Brain microvascular endothelial cell (primary cell): ENCODE measurements at regions not wholly inside any gene's neighbourhood (a gene's known extent, or its start where the extent isn't known, plus 50 kb on each side); places are given as distances from the start of the nearest gene placed in this dataset.

ENCODE experiments used
- DNase-seq: peaks from one replicate; pipeline ENCODE4 v3.0.0-alpha.2; 2020
- H3K27ac ChIP-seq: fragments of 250-450 bp; sonication (Bioruptor Pico); 2 replicates; pipeline ENCODE4 v1.5.1; 2020; ENCODE audit warnings: mild to moderate bottlenecking, moderate library complexity
- H3K27me3 ChIP-seq: fragments of 250-450 bp; sonication (Bioruptor Pico); replicated peaks from 2 replicates; pipeline ENCODE4 v1.5.1; 2020; ENCODE audit warnings: mild to moderate bottlenecking
- H3K36me3 ChIP-seq: fragments of 250-450 bp; sonication (Bioruptor Pico); replicated peaks from 2 replicates; pipeline ENCODE4 v1.5.1; 2020; ENCODE audit warnings: mild to moderate bottlenecking
- H3K4me3 ChIP-seq: 2 replicates; pipeline ENCODE4 v1.5.1; 2011; ENCODE audit warnings: low read depth, mild to moderate bottlenecking, control low read depth, low read length, moderate library complexity
- in situ Hi-C: cut with HindIII; loops from 2 replicates; pipeline ENCODE4 v1.10.0; 2017; ENCODE audit warnings: low sequenced_read_pairs, low pct_ligation_motif_present
- TF ChIP-seq, protein P1 (sequence below): IDR thresholded peaks from 2 replicates; pipeline ENCODE4 v1.5.1; 2011; ENCODE audit warnings: low read depth, mild to moderate bottlenecking, moderate library complexity, low read length, control low read depth, inconsistent platforms; ENCODE audit errors: missing control alignments

DNA sequence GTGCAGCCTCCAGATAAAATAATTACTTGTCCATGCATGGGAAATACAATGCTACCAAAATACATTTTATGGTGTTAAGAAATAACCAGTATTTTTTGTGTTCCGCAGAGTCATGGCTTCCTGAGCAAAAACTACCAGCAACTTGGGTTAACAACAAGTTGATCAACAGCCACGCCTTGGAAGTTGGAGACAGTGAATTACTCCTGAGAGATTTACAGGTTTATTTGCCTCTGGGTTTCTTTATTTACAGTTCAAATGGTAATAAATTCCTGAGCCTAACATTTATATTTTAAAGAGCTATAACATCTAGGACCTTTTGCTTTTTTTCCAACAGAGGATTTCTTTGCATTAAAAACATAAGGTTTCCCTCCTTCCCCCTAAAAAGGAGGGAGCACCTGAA lies 194.0 kb downstream of the IPO8 start:
- TF ChIP-seq, protein P1, sequence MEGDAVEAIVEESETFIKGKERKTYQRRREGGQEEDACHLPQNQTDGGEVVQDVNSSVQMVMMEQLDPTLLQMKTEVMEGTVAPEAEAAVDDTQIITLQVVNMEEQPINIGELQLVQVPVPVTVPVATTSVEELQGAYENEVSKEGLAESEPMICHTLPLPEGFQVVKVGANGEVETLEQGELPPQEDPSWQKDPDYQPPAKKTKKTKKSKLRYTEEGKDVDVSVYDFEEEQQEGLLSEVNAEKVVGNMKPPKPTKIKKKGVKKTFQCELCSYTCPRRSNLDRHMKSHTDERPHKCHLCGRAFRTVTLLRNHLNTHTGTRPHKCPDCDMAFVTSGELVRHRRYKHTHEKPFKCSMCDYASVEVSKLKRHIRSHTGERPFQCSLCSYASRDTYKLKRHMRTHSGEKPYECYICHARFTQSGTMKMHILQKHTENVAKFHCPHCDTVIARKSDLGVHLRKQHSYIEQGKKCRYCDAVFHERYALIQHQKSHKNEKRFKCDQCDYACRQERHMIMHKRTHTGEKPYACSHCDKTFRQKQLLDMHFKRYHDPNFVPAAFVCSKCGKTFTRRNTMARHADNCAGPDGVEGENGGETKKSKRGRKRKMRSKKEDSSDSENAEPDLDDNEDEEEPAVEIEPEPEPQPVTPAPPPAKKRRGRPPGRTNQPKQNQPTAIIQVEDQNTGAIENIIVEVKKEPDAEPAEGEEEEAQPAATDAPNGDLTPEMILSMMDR, result no peak
- Histone ChIP-seq H3K27me3 (no peaks in the 10 kb centered on the region), H3K27ac (no peak overlapping the region), H3K36me3 (no peaks in the 10 kb centered on the region), H3K4me3 (no peak overlapping the region)
- DNase-seq, result no peak
- in situ Hi-C loops, result no loop called here

GRCh38 chr12:30500532-30500931 lies 195.1 kb downstream of the IPO8 start:
- H3K27me3 ChIP-seq, result no peaks in the 10 kb centered on the region
- in situ Hi-C loops, result no loop called here
- H3K36me3 ChIP-seq, result no peaks in the 10 kb centered on the region
- H3K4me3 ChIP-seq, result no peak overlapping the region
- TF ChIP-seq, protein P1, result no peak
- no peak for DNase-seq
- no peak overlapping the region for H3K27ac ChIP-seq

DNA sequence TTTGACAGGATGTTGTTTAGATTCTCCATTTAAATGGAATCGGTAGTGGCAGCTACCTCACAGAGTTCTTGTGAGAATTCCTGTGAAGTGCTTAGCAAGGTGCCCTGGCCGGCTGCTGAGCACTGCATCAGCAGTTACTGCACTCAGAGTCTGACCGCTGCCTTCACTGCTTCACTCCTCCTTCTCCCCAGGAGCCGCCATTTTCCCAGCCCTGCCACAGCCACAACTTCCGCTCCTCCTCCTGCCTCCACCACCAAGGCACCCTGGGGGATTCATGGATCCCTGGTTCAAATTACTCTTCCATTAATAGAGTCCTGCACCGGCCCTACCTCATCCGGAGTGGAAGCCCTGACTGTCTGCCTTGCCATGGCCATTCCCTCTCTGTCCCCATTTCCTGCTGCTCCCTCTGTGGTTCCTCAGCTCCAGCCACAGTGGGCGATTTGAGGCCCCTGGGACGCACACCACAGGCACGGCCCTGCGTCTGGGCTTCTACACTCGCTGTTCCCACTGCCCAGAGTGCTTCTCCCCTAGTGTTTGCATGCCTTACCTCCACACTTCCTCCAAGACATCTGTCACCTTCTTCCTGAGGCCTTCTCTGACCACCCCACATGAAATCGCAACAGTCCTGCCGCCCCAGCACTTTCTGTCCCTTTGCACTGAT lies 210.3 kb downstream of the IPO8 start:
- H3K27ac ChIP-seq, result no peak overlapping the region
- no peaks in the 10 kb centered on the region for H3K27me3 ChIP-seq
- no peak overlapping the region for H3K4me3 ChIP-seq
- TF ChIP-seq, protein P1, result no peak
- H3K36me3 ChIP-seq, result no peaks in the 10 kb centered on the region
- in situ Hi-C loops, result no loop called here
- no peak for DNase-seq

GRCh38 chr12:30484658-30485057 lies 211.0 kb downstream of the IPO8 start:
- no peak for DNase-seq
- Histone ChIP-seq H3K36me3 (no peaks in the 10 kb centered on the region), H3K4me3 (no peak overlapping the region), H3K27ac (no peak overlapping the region), H3K27me3 (no peaks in the 10 kb centered on the region)
- TF ChIP-seq, protein P1, result no peak
- in situ Hi-C loops, result no loop called here

DNA sequence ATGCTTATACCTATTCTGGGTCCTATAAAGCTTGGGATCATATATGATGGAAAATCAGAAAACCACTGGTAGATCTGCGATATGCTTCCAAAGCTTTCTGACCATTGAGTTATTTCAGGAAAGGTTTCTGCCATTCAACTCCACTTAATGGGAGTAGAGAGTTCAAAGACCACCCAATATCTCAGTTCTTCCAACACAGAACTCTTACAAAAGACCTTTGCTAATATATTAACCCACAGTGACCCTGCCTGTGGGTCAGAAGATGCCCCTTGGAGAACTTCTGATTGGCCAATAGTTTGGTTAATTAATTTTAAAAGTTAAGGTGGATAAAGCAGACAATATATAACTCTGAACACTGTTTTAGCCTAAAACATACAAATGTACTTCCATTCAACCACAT lies 213.0 kb downstream of the IPO8 start:
- DNase-seq, result no peak
- H3K27me3 ChIP-seq, result no peaks in the 10 kb centered on the region
- H3K36me3 ChIP-seq, result no peaks in the 10 kb centered on the region
- no peak overlapping the region for H3K4me3 ChIP-seq
- H3K27ac ChIP-seq, result no peak overlapping the region
- in situ Hi-C loops, result no loop called here
- TF ChIP-seq, protein P1, result no peak

DNA sequence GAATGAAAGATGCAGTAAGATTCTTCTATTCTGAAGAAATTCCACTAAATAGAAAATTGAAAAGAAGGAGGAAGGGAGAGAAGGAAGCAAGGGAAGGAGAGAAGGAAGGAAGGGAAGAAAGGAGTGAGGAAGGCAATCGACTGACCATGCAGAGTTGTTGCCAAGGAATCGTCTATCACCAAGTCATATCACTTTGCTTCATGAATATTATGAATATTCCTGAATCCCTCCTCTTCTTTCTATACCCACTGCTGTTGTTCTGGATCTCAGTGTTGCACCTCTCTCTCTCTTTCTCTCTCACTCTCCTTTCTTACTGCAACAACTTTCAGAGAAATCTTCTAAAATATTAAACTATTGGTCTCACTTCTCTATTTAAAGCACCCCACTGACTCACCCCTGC lies 222.4 kb downstream of the IPO8 start:
- in situ Hi-C loops, result no loop called here
- Histone ChIP-seq H3K27ac (no peak overlapping the region), H3K27me3 (no peaks in the 10 kb centered on the region), H3K4me3 (no peak overlapping the region), H3K36me3 (no peaks in the 10 kb centered on the region)
- no peak for DNase-seq
- TF ChIP-seq, protein P1, result no peak
